GM12892 (cell line): ENCODE measurements at regions not wholly inside any gene's neighbourhood (a gene's known extent, or its start where the extent isn't known, plus 50 kb on each side); places are given as distances from the start of the nearest gene placed in this dataset.

ENCODE experiments used
- DNase-seq: peaks from one replicate; pipeline ENCODE4 v3.0.0; 2011; ENCODE audit not compliant: insufficient read length
- FAIRE-seq: peaks from 2 replicates; lab custom pipeline; 2011; peaks lifted over from hg19 to GRCh38; lab: Jason Lieb, UNC
- POLR2A ChIP-seq: IDR thresholded peaks from 2 replicates; pipeline ENCODE4 v1.6.1; 2011; ENCODE audit warnings: low read depth, low read length, control low read depth
- POLR2AphosphoS5 ChIP-seq: IDR thresholded peaks from 2 replicates; pipeline ENCODE4 v1.6.1; 2011; ENCODE audit warnings: low read depth, low read length, control low read depth
- TAF1 ChIP-seq: IDR thresholded peaks from 2 replicates; pipeline ENCODE4 v1.6.1; 2011; ENCODE audit warnings: low read depth, mild to moderate bottlenecking, control low read depth, low read length, borderline replicate concordance

DNA sequence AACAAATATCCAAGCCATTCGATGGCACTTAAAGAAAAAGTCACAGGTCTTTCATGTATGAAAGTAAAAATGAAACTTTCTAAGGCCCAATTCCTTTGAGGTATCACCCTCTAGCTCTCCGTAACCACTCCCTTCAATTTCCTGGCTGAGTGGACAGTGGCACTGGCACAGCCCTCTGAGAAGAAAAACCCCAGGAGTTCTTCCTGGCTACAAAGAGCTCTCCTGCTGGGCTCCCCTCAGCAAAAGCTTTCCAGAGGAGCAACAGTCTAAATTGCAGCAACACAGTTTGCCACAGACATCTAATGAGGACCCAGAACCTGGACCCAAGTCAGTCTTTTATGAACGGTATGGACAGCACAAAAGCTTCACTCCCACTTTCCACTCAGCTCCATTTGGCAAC lies 71.8 kb downstream of the FUNDC1 start:
- no peak for DNase-seq
- FAIRE-seq = no peak

DNA sequence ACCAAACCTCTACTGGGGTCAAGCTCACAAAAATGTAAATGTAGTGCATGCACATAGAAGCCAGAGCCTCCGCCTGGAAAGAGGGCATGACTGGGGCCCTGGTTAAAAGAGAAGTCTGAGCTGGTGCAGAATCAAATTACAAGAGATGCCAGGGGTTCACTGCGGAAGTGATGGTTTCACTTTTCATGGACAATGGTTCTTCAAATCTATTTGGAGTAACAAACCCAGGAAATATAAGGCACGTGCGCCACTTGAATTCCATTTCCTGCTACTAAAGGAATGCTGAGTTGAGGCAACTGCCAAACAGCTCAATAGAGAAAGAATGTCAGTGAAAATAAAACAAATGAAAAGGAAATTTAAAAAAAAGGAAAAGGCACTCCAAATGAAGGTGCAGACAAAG lies 79.8 kb downstream of the FUNDC1 start:
- FAIRE-seq (no peak), DNase-seq (no peak)
- no peak for TF ChIP-seq POLR2AphosphoS5
- TF ChIP-seq POLR2A = no peak
- no peak for TF ChIP-seq TAF1

More for the DNA sequence above, 71.8 kb downstream of the FUNDC1 start:
- TF ChIP-seq POLR2AphosphoS5 (no peak), POLR2A (no peak), TAF1 (no peak)

DNA sequence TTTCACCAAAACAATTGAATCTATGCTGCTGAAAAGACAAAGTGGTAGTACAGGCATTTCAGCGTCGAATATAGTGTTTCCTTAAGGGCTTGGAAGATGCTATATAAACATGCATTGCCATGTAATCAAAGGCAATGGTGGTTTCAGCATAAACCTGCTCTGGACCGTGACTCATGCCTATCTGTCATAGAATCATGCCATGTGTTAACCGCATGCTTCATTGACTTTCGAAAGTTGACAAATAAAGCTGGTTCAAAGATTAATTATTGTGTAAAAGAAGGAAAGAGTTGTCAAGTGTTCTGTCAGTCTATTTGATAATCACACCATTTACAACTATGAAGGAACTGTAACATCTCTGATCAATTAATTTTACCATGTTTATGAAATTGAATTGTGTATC lies 83.2 kb downstream of the FUNDC1 start:
- no peak for TF ChIP-seq POLR2AphosphoS5
- TF ChIP-seq TAF1 = no peak
- TF ChIP-seq POLR2A = no peak
- no peak for DNase-seq
- FAIRE-seq = no peak

DNA sequence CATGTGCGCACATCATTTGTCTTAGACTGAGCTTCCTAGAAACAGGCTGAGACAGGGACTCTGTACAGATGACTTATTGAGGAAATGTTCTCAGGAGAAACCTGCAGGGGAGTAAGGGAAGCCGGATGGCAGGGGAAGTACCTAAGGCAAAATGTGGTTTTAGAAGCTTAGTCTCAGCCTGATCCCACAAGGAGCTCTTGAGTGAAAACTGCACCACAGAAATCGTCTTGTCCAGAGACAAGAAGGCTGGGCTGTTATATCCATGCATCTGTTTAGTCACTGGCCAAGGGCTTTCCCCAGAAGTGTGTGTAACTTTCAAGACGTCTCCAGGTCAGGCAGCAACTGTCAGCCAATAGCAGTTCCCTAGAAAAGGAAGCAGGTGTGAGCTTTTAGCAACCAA lies 86.0 kb downstream of the FUNDC1 start:
- no peak for DNase-seq
- TF ChIP-seq TAF1 (no peak), POLR2A (no peak), POLR2AphosphoS5 (no peak)
- no peak for FAIRE-seq

DNA sequence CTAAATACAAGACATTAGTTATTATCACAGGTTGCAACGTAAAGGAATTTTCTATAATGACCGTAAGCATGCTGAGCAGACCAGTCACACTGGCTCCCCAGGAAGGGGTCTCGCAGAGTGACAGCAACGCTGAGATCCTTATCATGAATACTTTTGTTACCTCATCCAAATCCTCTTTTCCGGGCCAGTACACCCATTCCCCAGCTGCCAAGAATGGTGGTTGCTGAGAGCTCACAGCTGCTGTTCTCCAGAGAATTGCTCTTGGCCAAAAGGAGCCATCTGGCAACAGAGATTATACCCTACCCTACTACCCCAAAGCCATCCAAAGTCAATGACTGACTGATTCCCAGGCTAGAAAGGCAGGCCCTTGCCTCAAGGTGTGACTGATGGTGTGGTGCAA lies 91.6 kb downstream of the FUNDC1 start:
- TF ChIP-seq POLR2A (no peak), TAF1 (no peak), POLR2AphosphoS5 (no peak)
- no peak for FAIRE-seq
- DNase-seq = no peak

DNA sequence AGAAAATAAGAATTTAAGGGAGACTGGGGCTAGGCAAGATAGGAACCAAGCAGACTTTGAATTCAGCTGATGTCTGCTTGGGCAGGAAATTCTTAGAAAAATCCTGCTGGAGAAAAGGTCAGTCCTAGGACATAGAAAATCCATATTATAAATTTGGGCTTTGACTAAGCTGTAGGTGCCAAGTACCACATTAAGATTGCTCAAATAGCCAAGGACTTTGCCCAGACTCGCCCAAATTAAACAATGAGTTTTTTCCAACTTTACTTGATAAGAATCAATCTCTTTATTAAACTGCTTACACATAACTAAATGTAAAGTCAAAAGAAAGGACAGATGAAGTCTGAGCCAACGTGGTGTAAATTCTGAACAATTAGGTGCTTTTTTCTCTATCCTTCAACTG lies 95.4 kb downstream of the FUNDC1 start:
- no peak for TF ChIP-seq POLR2AphosphoS5
- no peak for TF ChIP-seq TAF1
- no peak for TF ChIP-seq POLR2A
- DNase-seq (no peak), FAIRE-seq (no peak)

DNA sequence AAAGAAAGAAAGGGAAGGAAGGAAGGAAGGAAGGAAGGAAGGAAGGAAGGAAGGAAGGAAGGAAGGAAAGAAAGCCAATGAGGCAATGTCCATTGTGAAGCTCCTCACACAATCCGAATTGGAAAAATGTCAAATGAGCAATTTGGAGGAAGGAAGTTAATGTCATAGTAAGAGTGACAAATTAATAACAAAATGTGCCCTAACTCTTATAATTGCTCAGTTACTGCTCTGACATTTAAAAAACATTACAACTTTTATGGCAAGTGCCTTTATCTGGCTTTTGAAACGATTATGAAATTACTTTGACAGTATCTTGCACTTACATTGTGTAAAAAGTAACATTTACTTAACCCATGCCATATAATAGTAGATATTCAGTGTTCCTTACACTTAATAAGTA lies 96.5 kb upstream of the EFHC2 start:
- FAIRE-seq (no peak), DNase-seq (no peak)
- TF ChIP-seq TAF1 = no peak
- TF ChIP-seq POLR2AphosphoS5 = no peak
- no peak for TF ChIP-seq POLR2A

DNA sequence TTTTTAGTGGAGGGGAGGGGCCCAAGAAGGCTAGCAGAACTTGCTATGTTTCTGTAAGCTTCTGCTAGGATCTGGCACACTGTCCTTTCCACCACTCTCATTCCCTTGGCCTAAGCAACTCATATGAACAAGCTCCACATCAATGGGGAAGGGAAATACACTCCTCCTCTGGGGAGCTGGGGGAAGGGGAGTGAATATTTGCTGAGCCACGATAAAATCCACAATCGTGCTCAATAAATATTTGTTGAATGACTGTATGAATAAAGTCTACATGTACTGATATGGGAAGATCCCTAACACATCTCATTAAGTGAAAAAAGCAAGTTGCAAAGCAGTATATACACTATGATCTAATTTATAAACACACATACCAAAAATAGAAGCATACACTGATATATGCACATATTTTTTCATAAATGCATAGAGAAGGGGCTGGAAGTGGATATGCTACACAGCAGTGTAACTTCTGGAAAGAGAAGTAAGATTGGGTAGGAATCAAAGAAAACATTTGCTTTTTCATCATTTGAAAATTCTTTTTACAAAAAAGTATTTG lies 95.8 kb upstream of the EFHC2 start:
- TF ChIP-seq TAF1 = no peak
- no peak for TF ChIP-seq POLR2A
- no peak for FAIRE-seq
- DNase-seq = no peak

DNA sequence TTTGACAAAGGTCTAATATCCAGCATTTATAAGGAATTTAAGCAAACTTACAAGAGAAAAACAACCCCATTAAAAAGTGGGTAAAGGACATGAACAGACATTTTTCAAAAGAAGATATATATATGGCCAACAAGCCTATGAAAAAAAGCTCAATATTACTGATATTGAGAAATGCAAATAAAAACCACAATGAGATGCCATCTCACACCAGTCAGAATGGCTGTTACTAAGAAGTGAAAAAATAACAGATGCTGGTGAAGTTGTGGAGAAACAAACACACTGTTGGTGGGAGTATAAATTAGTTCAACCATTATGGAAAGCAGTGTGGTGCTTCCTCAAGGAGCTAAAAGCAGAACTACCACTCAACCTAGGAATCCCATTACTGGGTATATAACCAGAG lies 91.6 kb upstream of the EFHC2 start:
- DNase-seq (no peak), FAIRE-seq (no peak)
- no peak for TF ChIP-seq TAF1
- no peak for TF ChIP-seq POLR2AphosphoS5
- no peak for TF ChIP-seq POLR2A

DNA sequence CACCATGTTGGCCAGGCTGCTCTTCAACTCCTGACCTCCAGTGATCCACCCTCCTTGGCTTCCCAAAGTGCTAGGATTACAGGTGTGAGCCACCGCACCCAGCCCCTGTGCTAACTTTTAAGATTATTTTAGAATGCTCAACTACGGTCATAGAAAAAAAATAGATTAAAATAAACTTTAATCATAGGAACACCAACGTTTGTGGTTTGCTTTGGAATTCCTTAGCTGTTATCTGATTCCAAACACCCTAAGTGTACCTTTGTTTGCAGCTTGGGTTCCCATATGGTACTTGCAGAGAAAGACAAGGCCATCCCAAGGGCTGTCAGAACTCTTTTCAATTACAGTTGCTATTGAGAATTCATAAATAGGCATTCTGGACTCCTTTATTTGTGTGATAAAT lies 90.1 kb upstream of the EFHC2 start:
- TF ChIP-seq POLR2AphosphoS5 = no peak
- TF ChIP-seq POLR2A = no peak
- no peak for TF ChIP-seq TAF1
- no peak for DNase-seq
- FAIRE-seq = no peak

DNA sequence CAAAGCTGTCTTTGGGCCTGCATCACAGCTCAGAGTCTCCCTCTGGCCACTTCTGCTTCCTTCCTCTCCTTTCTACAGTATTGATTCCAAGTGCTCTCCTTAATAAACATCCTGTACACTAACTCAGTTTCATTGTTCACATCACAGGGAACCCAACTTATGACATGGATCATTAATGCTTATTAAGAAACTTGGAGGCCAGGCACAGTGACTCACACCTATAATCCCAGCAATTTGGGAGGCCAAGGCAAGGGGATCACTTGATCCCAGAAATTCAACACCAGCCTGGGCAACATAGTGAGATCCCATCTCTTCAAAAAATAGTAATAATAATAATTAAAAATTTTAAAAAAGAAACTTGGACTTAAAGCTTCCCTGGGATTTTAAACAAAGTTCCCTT lies 89.2 kb upstream of the EFHC2 start:
- TF ChIP-seq POLR2A = no peak
- TF ChIP-seq TAF1 = no peak
- no peak for TF ChIP-seq POLR2AphosphoS5
- DNase-seq = no peak
- peak; percentile 33 for FAIRE-seq

DNA sequence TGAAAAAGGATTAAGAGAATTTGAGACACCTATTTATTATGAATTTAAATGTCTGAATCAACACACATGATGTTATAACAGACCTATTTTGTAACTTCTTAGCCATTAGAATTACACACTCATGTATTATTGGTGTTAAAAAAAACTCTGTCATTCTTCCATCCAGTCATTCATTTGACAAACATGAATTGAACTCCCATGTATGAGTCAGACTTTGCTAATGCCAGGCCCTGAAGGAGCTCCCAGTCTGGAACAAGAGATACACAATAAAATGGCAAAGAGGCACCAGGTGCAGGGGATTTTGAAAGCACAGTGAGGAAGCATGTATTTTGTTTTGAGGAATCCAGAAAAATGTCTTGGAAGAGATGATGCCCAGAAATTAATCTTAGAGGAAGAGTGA lies 87.7 kb upstream of the EFHC2 start:
- no peak for TF ChIP-seq POLR2AphosphoS5
- no peak for TF ChIP-seq POLR2A
- no peak for TF ChIP-seq TAF1
- FAIRE-seq (no peak), DNase-seq (no peak)

DNA sequence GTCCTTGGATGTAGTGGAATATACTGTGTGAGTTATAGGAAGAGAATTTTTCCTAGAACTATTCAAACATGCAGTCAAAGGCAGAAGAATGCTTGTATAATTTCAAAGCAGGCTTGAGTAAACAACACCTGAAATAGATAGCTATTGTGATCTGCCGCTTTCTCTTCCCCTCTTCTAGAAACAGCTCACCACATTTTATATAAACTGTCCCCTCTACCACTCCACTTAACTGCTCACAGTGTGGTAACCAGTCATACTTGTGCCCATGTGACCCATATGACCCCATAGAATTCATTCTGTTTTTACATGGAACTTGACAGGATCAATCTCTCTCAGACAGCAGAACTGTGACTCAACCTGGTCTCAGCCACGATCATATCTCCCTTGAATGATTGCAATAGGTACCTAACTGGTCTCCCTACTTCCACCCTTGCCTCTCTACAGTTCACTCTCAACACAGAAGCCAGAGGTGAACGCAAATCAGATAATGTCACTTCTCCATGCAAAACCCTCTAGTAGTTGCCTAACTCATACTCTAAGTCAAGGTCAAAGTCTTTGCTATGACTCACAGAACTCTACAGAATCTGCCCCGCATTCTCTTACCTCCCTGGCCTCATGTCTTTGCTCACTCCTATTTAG lies 85.6 kb upstream of the EFHC2 start:
- FAIRE-seq = no peak
- DNase-seq = no peak
- TF ChIP-seq TAF1 (no peak), POLR2A (no peak), POLR2AphosphoS5 (no peak)
